HUDEP-2 (cell line): ENCODE measurements at regions not wholly inside any gene's neighbourhood (a gene's known extent, or its start where the extent isn't known, plus 50 kb on each side); places are given as distances from the start of the nearest gene placed in this dataset.
"Not testable (repeated sequence)": the region's sequence is repeated elsewhere in the genome, so short reads cannot be mapped to it uniquely, and the experiment has no call there.

ENCODE experiments used
- DNase-seq, 76 experiments: peaks; one replicate each; lab custom pipeline; 2025; ENCODE audit not compliant: unreplicated experiment in 76 of 76; lab: John Stamatoyannopoulos, UW

DNA sequence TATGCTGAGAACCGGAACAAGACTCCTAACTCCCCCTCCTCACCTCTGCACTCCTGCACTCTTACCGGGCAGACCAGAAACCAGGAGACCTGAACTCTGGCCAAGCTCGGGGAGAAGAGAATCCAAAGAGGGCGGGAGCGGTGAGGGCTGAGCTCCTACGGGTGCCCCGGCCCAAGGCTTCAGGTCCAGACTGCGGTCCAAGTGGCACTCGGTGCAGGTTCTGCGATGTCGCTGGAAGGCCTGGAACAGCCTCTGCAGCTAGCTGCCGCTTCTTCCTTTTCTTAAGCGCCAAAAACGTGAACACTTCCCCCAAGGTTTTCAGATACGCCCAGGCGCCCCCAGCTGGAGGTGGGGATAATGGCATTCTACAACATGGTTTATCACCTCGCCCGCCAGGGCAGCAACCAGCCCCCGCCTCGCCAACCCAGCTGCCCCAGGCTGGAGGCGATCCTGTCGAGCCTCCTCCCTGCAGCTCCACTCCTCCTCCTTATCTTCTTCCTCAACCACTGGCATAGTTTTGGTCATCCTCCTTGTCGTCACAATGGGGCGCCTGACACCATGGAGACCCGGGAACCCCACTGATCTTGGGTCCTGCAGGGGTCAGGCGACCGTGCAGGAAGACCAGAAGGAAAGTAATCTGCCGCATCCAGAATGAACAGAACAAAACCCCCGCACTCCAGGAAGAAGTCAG, 1735.9 kb downstream of the TP53TG3F start:
- no peak for DNase-seq

GRCh38 chr16:35195864-35196216, 1736.4 kb downstream of the TP53TG3F start:
- DNase-seq, result no peak

GRCh38 chr16:35196313-35196712, 1736.9 kb downstream of the TP53TG3F start:
- no peak for DNase-seq

DNA sequence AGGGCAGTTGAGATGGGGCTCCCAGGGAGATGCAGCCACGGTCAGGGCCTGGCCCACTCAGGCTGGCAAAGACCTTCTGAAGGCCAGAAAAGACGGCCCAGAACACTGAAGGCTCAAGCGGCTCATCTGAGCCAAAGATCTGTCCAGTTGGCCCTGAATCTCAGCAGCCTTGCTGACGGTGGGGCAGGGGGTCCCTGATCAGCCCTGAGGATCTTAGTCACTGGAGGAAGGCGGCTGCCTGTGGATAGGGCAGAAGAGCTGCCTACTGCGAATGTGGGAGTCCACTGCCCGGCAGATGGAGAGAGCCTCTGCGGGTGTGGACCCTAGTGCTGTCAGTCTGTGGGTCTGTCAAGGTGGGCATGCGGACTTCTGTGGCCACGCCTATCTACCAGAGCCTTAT, 1738.2 kb downstream of the TP53TG3F start:
- DNase-seq, result no peak

DNA sequence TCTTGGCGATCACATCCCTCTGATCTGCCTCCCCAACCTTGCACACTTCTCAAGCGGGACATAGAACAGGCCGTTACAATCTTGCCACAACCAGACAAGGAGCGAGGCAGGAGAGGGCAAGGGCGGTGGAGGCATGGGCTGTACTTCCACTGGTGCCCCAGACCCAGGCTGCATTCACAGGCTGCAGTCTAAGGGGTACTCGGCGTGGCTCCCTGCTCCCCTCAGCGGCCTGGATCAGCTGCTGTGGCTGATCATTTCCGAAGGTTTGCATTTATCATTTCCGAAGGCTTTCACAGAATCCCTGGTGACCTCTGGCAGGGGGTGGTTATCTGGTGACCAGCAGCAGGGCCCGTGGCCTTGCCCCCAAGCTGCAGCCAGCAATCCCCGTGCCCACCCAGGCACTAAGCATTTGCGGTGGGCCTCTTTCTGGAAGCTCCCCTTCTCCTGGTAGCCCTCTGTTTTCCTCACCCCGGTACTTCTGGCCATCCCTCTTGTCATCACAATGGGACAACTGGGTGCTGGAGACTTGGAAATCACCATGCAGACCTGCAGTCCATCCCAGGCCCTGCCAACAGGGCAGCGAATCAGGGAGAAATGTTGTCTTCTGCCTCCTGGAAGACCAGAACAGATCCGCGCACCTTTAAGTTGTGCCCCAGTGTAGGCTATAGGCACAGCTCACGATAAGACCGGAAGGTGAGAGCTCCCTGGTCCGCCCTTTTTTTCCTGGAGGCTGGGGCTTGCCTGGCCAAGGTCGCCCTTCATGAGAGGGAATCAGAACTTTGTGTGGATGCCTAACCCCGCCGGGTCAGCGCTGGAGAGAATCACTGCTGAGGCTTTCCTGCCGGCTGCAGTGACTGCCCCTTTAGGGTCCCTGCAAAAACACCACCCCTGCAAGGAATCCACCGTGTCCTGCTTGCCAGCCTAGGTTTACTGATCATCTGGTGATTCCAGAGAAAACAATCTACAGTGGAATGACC, 1739.1 kb downstream of the TP53TG3F start:
- DNase-seq, result no peak

DNA sequence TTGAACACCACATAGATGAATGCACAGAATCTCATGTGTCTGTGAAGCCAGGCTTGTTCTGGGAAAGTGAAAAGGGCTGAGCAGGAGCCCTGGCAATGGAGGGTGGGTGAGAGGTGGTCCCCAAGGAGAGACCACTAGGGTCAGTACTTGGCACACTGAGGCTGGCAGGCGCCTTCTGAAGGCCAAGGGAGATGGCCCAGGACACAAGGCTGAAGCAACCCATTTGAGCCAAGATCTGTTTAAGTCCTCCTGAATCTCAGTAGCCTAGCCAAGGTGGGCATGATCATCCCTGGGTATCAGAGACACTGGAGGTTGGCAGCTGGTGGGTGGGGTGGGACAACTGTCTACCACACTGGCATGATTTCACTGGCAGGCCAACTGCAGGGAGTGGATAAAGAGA, 1741.2 kb downstream of the TP53TG3F start:
- DNase-seq, result no peak

GRCh38 chr16:35201151-35201550, 1741.7 kb downstream of the TP53TG3F start:
- no peak for DNase-seq

DNA sequence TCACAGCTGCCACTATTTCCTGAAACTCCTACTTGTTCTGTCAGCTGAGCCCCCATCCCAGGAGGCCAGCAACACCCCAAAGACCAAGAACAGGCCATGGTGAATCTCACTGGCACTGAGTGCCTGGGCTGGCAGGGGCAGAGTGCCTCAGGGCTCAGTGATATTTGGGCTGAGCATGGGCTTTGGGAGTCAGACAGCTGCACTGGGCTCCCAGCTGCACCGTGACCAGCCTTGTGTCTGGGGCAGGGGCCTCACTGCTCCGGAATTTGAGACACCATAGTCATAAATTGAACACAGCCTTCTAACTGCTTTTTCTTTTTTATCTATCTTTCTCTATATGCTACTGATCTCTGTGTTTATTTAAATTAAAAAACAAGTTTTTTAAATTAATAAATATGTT, 1744.2 kb downstream of the TP53TG3F start:
- DNase-seq, result no peak

DNA sequence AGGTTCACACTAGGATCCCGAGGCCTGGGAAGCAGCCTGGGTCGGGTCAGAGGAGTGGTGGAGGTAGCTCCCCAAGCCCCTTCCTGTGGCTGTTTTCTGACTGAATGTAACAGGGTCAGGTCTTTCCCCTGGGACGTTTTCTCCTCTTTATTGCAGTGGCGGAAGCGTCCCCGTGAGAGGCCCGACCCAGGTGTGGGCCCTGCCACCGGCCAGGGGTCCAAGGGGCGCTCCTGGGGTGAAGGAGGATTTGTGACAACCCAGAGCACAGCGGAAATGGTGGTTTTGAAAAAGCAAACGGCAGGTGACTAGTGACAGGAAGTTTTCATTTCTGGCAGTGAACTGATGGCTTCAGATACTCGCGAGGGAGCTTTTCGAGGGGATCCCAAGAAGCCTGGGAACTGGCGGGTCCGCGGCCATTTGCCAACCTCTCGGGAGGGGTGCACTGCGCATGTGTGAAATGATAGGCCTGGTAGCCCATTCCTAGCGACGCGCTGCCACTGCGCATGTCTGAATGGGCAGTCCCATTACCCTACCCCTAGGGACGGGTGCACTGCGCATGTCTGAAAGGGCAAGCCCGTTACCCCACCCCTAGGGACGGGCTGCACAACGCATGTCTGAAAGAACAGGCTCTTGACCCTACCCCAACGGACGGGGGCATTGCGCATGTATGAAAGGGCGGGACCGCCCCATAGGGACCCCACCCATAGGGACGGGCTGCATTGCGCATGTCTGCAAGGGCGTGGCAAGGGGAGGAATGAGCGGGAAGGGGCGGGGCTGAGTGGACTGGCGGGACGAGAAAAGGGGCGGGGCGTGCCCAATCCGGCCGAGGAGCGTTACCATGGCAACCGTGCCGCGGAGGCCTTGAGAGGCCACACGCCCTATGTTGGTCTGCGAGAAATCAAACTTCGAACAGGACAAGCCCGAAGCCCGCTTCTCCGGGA, 1747.9 kb downstream of the TP53TG3F start:
- DNase-seq, result no peak

GRCh38 chr16:35208001-35208935, 1748.9 kb downstream of the TP53TG3F start:
- DNase-seq, result no peak

GRCh38 chr16:35210681-35211433, 1751.4 kb downstream of the TP53TG3F start:
- DNase-seq, result no peak

GRCh38 chr16:35214840-35215239, 1755.4 kb downstream of the TP53TG3F start:
- DNase-seq, result no peak

DNA sequence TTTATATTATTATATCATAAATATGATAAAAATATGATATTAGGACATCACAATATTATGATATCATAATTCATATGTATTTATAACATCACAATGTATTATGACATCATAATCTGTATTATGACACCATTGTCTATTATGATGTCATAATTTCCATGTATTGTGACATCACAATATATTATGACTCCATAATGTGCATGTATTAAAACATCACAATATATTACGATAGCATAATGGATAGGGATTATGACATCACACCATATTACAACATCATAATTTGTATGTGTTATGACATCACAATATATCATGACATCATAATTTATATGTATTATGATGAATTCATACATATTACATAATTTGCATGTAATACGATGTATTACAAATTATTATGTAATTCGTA, 1755.9 kb downstream of the TP53TG3F start:
- no peak for DNase-seq

GRCh38 chr16:35216261-35216660, 1756.8 kb downstream of the TP53TG3F start:
- DNase-seq, result not testable (repeated sequence)

DNA sequence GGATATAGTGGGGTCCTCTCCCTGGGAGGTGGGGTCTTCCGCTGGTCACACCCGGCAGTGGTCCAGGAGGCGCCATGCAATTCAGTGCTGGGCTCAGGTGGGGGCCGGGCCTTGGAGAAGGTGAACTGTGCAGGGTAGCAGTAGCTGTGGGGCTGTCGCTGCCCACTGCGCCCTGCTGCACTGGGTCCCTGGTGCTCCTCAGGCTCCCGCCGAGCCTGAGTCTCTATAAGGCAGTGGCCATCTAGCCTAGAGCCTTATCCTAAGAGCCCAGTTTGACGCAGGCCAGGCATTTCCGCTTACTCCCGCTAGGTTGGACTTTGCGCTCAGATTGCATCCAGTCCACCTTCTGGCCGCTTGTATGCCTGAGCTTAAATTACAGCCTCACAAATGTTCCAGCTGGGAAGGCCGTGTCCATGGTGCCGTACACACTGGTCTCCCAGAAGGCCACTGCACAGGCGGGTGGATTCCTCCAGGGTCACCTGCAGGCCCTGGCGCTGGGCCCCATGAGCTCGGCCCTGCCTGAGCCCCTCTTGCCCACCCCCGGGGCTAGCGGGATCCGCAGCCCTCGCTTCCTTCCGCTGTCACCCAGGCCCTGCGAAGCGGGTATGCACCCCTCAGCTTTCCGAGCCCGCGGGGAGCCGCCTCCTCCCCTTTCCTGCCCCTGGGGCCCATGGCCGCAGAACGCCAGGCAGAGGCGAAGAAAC, 1762.2 kb downstream of the TP53TG3F start:
- DNase-seq, result no peak

DNA sequence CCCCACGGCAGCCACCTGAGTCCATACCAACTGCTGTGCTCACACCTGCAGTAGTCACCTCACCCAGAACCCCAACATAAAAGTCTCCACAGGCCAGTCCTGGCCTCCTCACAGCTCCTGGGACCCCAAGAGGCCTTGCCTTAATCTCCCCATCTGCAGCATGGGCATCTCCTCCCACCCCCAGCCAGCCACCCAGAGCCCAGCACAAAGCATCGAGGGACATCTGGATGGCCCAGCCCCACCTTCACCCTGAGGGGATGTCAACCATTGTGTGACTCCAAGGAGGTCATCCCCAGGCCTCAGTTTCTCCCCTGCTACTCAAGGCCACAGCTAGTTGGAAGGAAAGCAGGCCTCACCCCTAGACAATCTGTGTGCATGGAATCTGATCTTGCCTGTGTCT, 1775.3 kb downstream of the TP53TG3F start:
- no peak for DNase-seq

- DNase-seq, result no peak
These were observed 1780.1 kb downstream of the TP53TG3F start for GRCh38 chr16:35239561-35239960.

GRCh38 chr16:35249051-35249450, 1789.6 kb downstream of the TP53TG3F start:
- DNase-seq, result no peak
